ENCODE measurements at regions not wholly inside any gene's neighbourhood (a gene's known extent, or its start where the extent isn't known, plus 50 kb on each side); places are given as distances from the start of the nearest gene placed in this dataset.

DNA sequence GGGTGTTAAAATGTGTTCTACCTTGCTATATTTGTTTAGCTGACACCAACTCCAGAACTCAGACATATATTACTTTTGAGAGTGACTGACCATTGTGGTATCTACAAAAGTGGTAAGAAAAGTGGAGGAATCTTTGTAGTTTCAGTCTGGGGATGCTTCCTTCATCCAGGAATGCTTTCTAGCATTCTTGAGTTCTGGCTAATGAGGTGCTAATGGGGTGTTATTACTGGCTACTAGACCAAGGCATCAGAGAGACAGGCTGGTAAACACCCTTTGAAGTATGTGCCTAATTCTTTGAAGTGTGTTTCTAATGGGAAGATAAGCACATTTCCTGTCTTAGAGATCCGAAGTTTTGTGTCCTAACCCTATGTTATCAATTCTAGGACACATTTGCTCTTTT lies 310.4 kb downstream of the SPRY1 start:
- WGBS, 2 experiments (ENCODE audit: low coverage in 1 of 2, low lambda C conversion rate in 2 of 2, missing lambda C conversion rate in 2 of 2), result 71 to 90% methylated on average over 1 of the region's 1 CpG
- H3K4me2 ChIP-seq (ENCODE audit: unreplicated experiment), result peak overlapping the region; percentile 46
- in situ Hi-C loops (cut with MboI), result no loop called here

GRCh38 chr4:123708902-123709301 lies 312.3 kb downstream of the SPRY1 start:
- Histone ChIP-seq H3K9me3 (ENCODE audit: low read depth) (no peaks in the 10 kb centered on the region), H3K27ac (no peak overlapping the region), H4K20me1 (ENCODE audit: insufficient read depth) (no peaks in the 10 kb centered on the region), H3K9me2 (ENCODE audit: insufficient read depth) (no peaks in the 10 kb centered on the region), H3K79me2 (ENCODE audit: insufficient read depth) (no peaks in the 10 kb centered on the region), H3F3A (ENCODE audit: insufficient read depth) (peaks cover 13% of the 10 kb centered on the region), H3K9ac (no peak overlapping the region), H2AFZ (no peak overlapping the region), H3K27me3 (replicated peaks; ENCODE audit: insufficient read depth) (no peaks in the 10 kb centered on the region), H3K36me3 (ENCODE audit: low read depth) (no peaks in the 10 kb centered on the region), H3K4me1 (ENCODE audit: insufficient read depth) (peaks cover 13% of the 10 kb centered on the region), H3K4me2 (ENCODE audit: unreplicated experiment) (no peak overlapping the region), H3K4me3 (no peak overlapping the region)
- DNase-seq, result no peak
- 69 to 77% methylated on average over 2 of the region's 2 CpGs for WGBS, 2 experiments (ENCODE audit: low coverage in 1 of 2, low lambda C conversion rate in 2 of 2, missing lambda C conversion rate in 2 of 2)
- in situ Hi-C loops (cut with MboI), result no loop called here
- TF ChIP-seq EZH2phosphoT487 (IDR thresholded peaks at IDR 0.05; ENCODE audit: insufficient read depth, low read depth), result no peak
- TF ChIP-seq EZH2 (IDR thresholded peaks at IDR 0.05; ENCODE audit: insufficient read depth, poor library complexity, severe bottlenecking), result no peak

More for the DNA sequence above, 310.4 kb downstream of the SPRY1 start:
- DNase-seq, result peak; percentile 26
- H3K79me2 ChIP-seq (ENCODE audit: insufficient read depth), result no peaks in the 10 kb centered on the region
- no peaks in the 10 kb centered on the region for H3K27me3 ChIP-seq (replicated peaks; ENCODE audit: insufficient read depth)
- no peaks in the 10 kb centered on the region for H3K36me3 ChIP-seq (ENCODE audit: low read depth)
- H3K27ac ChIP-seq, result no peak overlapping the region
- TF ChIP-seq EZH2 (IDR thresholded peaks at IDR 0.05; ENCODE audit: insufficient read depth, poor library complexity, severe bottlenecking) (no peak), EZH2phosphoT487 (IDR thresholded peaks at IDR 0.05; ENCODE audit: insufficient read depth, low read depth) (no peak)
- no peak overlapping the region for H3K4me3 ChIP-seq
- H3K9ac ChIP-seq, result no peak overlapping the region
- no peaks in the 10 kb centered on the region for H3K9me2 ChIP-seq (ENCODE audit: insufficient read depth)
- peaks cover 13% of the 10 kb centered on the region for H3F3A ChIP-seq (ENCODE audit: insufficient read depth)
- peak overlapping the region; percentile 26; the same call in 1 of the 2 replicates for H2AFZ ChIP-seq
- H3K4me1 ChIP-seq (ENCODE audit: insufficient read depth), result peaks cover 13% of the 10 kb centered on the region
- H3K9me3 ChIP-seq (ENCODE audit: low read depth), result no peaks in the 10 kb centered on the region
- no peaks in the 10 kb centered on the region for H4K20me1 ChIP-seq (ENCODE audit: insufficient read depth)

DNA sequence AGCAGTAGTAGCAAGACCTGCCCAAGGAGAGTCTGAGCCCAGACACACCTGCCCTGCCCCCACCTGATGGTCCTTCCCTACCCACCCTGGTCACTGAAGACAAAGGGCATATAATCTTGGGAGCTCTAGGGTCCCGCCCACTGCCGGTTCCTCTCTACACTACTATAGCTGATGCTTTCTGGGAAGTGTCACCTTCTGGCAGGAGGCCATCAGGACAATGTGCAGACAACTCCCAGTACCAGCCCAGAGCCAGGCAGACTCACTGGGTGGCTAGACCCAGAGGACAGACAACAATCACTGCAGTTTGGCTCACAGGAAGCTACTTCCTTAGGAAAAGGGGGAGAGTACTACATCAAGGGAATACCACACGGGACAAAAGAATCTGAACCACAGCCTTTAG lies 312.7 kb downstream of the SPRY1 start:
- no peaks in the 10 kb centered on the region for H4K20me1 ChIP-seq (ENCODE audit: insufficient read depth)
- no peak overlapping the region for H3K4me2 ChIP-seq (ENCODE audit: unreplicated experiment)
- no peaks in the 10 kb centered on the region for H3K79me2 ChIP-seq (ENCODE audit: insufficient read depth)
- in situ Hi-C loops (cut with MboI), result no loop called here
- H2AFZ ChIP-seq, result no peak overlapping the region
- peaks cover 13% of the 10 kb centered on the region for H3F3A ChIP-seq (ENCODE audit: insufficient read depth)
- no peaks in the 10 kb centered on the region for H3K9me3 ChIP-seq (ENCODE audit: low read depth)
- H3K4me1 ChIP-seq (ENCODE audit: insufficient read depth), result peaks cover 13% of the 10 kb centered on the region
- DNase-seq, result peak; percentile 8
- 95 to 100% methylated on average over 3 of the region's 3 CpGs for WGBS, 2 experiments (ENCODE audit: low coverage in 1 of 2, low lambda C conversion rate in 2 of 2, missing lambda C conversion rate in 2 of 2)
- no peak for TF ChIP-seq EZH2 (IDR thresholded peaks at IDR 0.05; ENCODE audit: insufficient read depth, poor library complexity, severe bottlenecking)
- no peak for TF ChIP-seq EZH2phosphoT487 (IDR thresholded peaks at IDR 0.05; ENCODE audit: insufficient read depth, low read depth)
- H3K27ac ChIP-seq, result no peak overlapping the region
- no peaks in the 10 kb centered on the region for H3K9me2 ChIP-seq (ENCODE audit: insufficient read depth)
- H3K36me3 ChIP-seq (ENCODE audit: low read depth), result no peaks in the 10 kb centered on the region
- no peak overlapping the region for H3K4me3 ChIP-seq
- no peaks in the 10 kb centered on the region for H3K27me3 ChIP-seq (replicated peaks; ENCODE audit: insufficient read depth)
- no peak overlapping the region for H3K9ac ChIP-seq

DNA sequence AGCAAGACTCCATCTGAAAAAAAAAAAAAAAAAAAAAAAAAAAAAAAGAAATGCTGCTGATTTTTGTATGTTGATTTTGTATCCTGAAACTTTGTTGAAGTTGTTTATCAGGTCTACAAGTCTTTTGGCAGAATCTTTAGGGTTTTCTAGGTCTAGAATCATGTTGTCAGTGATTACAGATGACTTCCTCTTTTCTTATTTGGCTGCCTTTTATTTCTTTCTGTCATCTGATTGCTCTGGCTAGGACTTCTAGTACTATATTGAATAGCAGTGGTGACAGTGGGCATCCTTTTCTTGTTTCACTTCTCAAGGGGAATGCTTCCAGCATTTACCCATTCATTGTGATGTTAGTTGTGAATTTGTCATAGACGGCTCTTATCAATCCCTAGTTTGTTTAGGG lies 334.4 kb downstream of the SPRY1 start:
- H2AFZ ChIP-seq, result no peak overlapping the region
- no peaks in the 10 kb centered on the region for H3K9me2 ChIP-seq (ENCODE audit: insufficient read depth)
- no peak overlapping the region for H3K27ac ChIP-seq
- DNase-seq, result no peak
- no peaks in the 10 kb centered on the region for H3K79me2 ChIP-seq (ENCODE audit: insufficient read depth)
- no peaks in the 10 kb centered on the region for H4K20me1 ChIP-seq (ENCODE audit: insufficient read depth)
- TF ChIP-seq EZH2 (IDR thresholded peaks at IDR 0.05; ENCODE audit: insufficient read depth, poor library complexity, severe bottlenecking), result no peak
- TF ChIP-seq EZH2phosphoT487 (IDR thresholded peaks at IDR 0.05; ENCODE audit: insufficient read depth, low read depth), result no peak
- H3K9me3 ChIP-seq (ENCODE audit: low read depth), result no peaks in the 10 kb centered on the region
- H3K4me2 ChIP-seq (ENCODE audit: unreplicated experiment), result no peak overlapping the region
- H3K27me3 ChIP-seq (replicated peaks; ENCODE audit: insufficient read depth), result no peaks in the 10 kb centered on the region
- no peaks in the 10 kb centered on the region for H3K36me3 ChIP-seq (ENCODE audit: low read depth)
- no peak overlapping the region for H3K9ac ChIP-seq
- 53 to 60% methylated on average over 1 of the region's 1 CpG for WGBS, 2 experiments (ENCODE audit: low coverage in 1 of 2, low lambda C conversion rate in 2 of 2, missing lambda C conversion rate in 2 of 2)
- H3F3A ChIP-seq (ENCODE audit: insufficient read depth), result no peaks in the 10 kb centered on the region
- in situ Hi-C loops (cut with MboI), result no loop called here
- no peak overlapping the region for H3K4me3 ChIP-seq
- 0 out of 2 replicates have a peak, but pooled peaks cover 5% of the 10 kb centered on the region for H3K4me1 ChIP-seq (ENCODE audit: insufficient read depth)

DNA sequence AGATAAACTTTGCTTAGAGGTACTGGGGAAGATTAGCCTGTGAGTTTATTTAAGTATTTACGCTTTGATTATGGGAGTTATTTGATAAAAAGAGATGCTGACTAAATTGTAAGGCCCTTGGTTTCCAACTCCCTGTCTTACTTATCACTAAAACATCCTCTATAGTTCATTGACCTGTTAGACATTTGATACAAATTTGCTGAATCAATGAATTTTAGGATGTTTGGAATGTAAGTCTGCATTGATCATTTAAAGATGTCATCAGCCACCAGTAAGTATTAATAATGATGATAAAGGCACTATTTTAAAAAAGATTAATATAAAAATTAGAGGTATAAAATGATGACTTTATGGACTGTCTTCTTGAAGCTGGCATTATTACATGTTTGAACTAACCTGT lies 340.6 kb downstream of the SPRY1 start:
- WGBS, 2 experiments (ENCODE audit: low coverage in 1 of 2, low lambda C conversion rate in 2 of 2, missing lambda C conversion rate in 2 of 2), result 96 to 98% methylated on average over 1 of the region's 1 CpG
- Histone ChIP-seq H3K36me3 (ENCODE audit: low read depth) (no peaks in the 10 kb centered on the region), H3K4me1 (ENCODE audit: insufficient read depth) (no peaks in the 10 kb centered on the region), H3K9me2 (ENCODE audit: insufficient read depth) (no peaks in the 10 kb centered on the region), H3K4me2 (ENCODE audit: unreplicated experiment) (no peak overlapping the region), H3K9me3 (ENCODE audit: low read depth) (no peaks in the 10 kb centered on the region), H2AFZ (no peak overlapping the region), H3F3A (ENCODE audit: insufficient read depth) (no peaks in the 10 kb centered on the region), H3K9ac (no peak overlapping the region), H3K27ac (no peak overlapping the region), H3K79me2 (ENCODE audit: insufficient read depth) (no peaks in the 10 kb centered on the region), H3K27me3 (replicated peaks; ENCODE audit: insufficient read depth) (no peaks in the 10 kb centered on the region), H3K4me3 (no peak overlapping the region), H4K20me1 (ENCODE audit: insufficient read depth) (no peaks in the 10 kb centered on the region)
- DNase-seq, result no peak
- in situ Hi-C loops (cut with MboI), result no loop called here
- no peak for TF ChIP-seq EZH2 (IDR thresholded peaks at IDR 0.05; ENCODE audit: insufficient read depth, poor library complexity, severe bottlenecking)
- no peak for TF ChIP-seq EZH2phosphoT487 (IDR thresholded peaks at IDR 0.05; ENCODE audit: insufficient read depth, low read depth)
